HG02981 (cell line): ENCODE measurements at regions not wholly inside any gene's neighbourhood (a gene's known extent, or its start where the extent isn't known, plus 50 kb on each side); places are given as distances from the start of the nearest gene placed in this dataset.
"Not testable (repeated sequence)": the region's sequence is repeated elsewhere in the genome, so short reads cannot be mapped to it uniquely, and the experiment has no call there.

Source experiments
- ATAC-seq: cut with Tn5 transposase; IDR thresholded peaks from one replicate; pipeline ENCODE4 v1.9.1; 2021; ENCODE audit warnings: mild to moderate bottlenecking, moderate library complexity; ENCODE audit not compliant: unreplicated experiment

- no peak for ATAC-seq
These were observed 1570.0 kb upstream of the DEFB115 start for GRCh38 chr20:29687438-29687837.

- no peak for ATAC-seq
These were observed 1567.8 kb upstream of the DEFB115 start for GRCh38 chr20:29689411-29690225.

- ATAC-seq = no peak
These were observed 1567.2 kb upstream of the DEFB115 start for GRCh38 chr20:29690274-29690673.

- no peak for ATAC-seq
These were observed 1516.9 kb upstream of the DEFB115 start for GRCh38 chr20:29740601-29740950.

GRCh38 chr20:29740951-29741593 lies 1516.4 kb upstream of the DEFB115 start:
- ATAC-seq = no peak

- no peak for ATAC-seq
These were observed 1515.9 kb upstream of the DEFB115 start for GRCh38 chr20:29741594-29741893.

GRCh38 chr20:29741894-29742698 lies 1515.4 kb upstream of the DEFB115 start:
- no peak for ATAC-seq

- no peak for ATAC-seq
These were observed 1514.8 kb upstream of the DEFB115 start for GRCh38 chr20:29742699-29743100.

- no peak for ATAC-seq
These were observed 1514.1 kb upstream of the DEFB115 start for GRCh38 chr20:29743101-29743931.

GRCh38 chr20:29744071-29744470 lies 1513.4 kb upstream of the DEFB115 start:
- no peak for ATAC-seq

- not testable (repeated sequence) for ATAC-seq
These were observed 1511.8 kb upstream of the DEFB115 start for GRCh38 chr20:29745534-29746245.

GRCh38 chr20:29750268-29750899 lies 1507.1 kb upstream of the DEFB115 start:
- no peak for ATAC-seq

- not testable (repeated sequence) for ATAC-seq
These were observed 1504.6 kb upstream of the DEFB115 start for GRCh38 chr20:29752644-29753425.

- ATAC-seq = not testable (repeated sequence)
These were observed 1504.1 kb upstream of the DEFB115 start for GRCh38 chr20:29753426-29753746.

- ATAC-seq = not testable (repeated sequence)
These were observed 1503.6 kb upstream of the DEFB115 start for GRCh38 chr20:29753879-29754278.

GRCh38 chr20:29755854-29756498 lies 1501.5 kb upstream of the DEFB115 start:
- ATAC-seq = not testable (repeated sequence)

- ATAC-seq = no peak
These were observed 1500.8 kb upstream of the DEFB115 start for GRCh38 chr20:29756664-29757063.

GRCh38 chr20:29761621-29762385 lies 1495.7 kb upstream of the DEFB115 start:
- ATAC-seq = not testable (repeated sequence)
